DMS53 (cell line): ENCODE measurements at regions not wholly inside any gene's neighbourhood (a gene's known extent, or its start where the extent isn't known, plus 50 kb on each side); places are given as distances from the start of the nearest gene placed in this dataset.
"Not testable (repeated sequence)": the region's sequence is repeated elsewhere in the genome, so short reads cannot be mapped to it uniquely, and the experiment has no call there.

ENCODE experiments used
- DNase-seq: peaks from one replicate; lab custom pipeline; 2025; lab: John Stamatoyannopoulos, UW

GRCh38 chr2:17254421-17254820, 263.8 kb downstream of the RAD51AP2 start:
- DNase-seq, result no peak

GRCh38 chr2:17252258-17252657, 266.0 kb downstream of the RAD51AP2 start:
- no peak for DNase-seq

GRCh38 chr2:17251171-17251570, 267.1 kb downstream of the RAD51AP2 start:
- DNase-seq, result no peak

- DNase-seq, result no peak
These were observed 269.0 kb downstream of the RAD51AP2 start for GRCh38 chr2:17249249-17249648.

- DNase-seq, result no peak
These were observed 272.3 kb downstream of the RAD51AP2 start for GRCh38 chr2:17245906-17246305.

- DNase-seq, result no peak
These were observed 275.3 kb downstream of the RAD51AP2 start for GRCh38 chr2:17242813-17243485.

GRCh38 chr2:17239550-17239949, 278.7 kb downstream of the RAD51AP2 start:
- no peak for DNase-seq

- DNase-seq, result no peak
These were observed 283.1 kb downstream of the RAD51AP2 start for GRCh38 chr2:17235167-17235566.

- no peak for DNase-seq
These were observed 285.3 kb downstream of the RAD51AP2 start for GRCh38 chr2:17232776-17233556.

- DNase-seq, result no peak
These were observed 286.8 kb downstream of the RAD51AP2 start for GRCh38 chr2:17231394-17231965.

GRCh38 chr2:17229414-17229813, 288.8 kb downstream of the RAD51AP2 start:
- no peak for DNase-seq

GRCh38 chr2:17228461-17228860, 289.8 kb downstream of the RAD51AP2 start:
- no peak for DNase-seq

- no peak for DNase-seq
These were observed 290.4 kb downstream of the RAD51AP2 start for GRCh38 chr2:17227856-17228255.

- DNase-seq, result no peak
These were observed 291.2 kb downstream of the RAD51AP2 start for GRCh38 chr2:17226941-17227490.

- no peak for DNase-seq
These were observed 295.0 kb downstream of the RAD51AP2 start for GRCh38 chr2:17223211-17223610.

- no peak for DNase-seq
These were observed 309.7 kb downstream of the RAD51AP2 start for GRCh38 chr2:17208511-17208910.

GRCh38 chr2:17206771-17207170, 311.5 kb downstream of the RAD51AP2 start:
- DNase-seq, result no peak

GRCh38 chr2:17204214-17204613, 314.0 kb downstream of the RAD51AP2 start:
- DNase-seq, result not testable (repeated sequence)

GRCh38 chr2:17202628-17203027, 315.6 kb downstream of the RAD51AP2 start:
- DNase-seq, result not testable (repeated sequence)

GRCh38 chr2:17199741-17200140, 318.5 kb downstream of the RAD51AP2 start:
- no peak for DNase-seq

GRCh38 chr2:17196380-17196779, 321.9 kb downstream of the RAD51AP2 start:
- DNase-seq, result no peak

GRCh38 chr2:17195016-17195415, 323.2 kb downstream of the RAD51AP2 start:
- no peak for DNase-seq

GRCh38 chr2:17194083-17194482, 324.2 kb downstream of the RAD51AP2 start:
- no peak for DNase-seq
